Left cardiac atrium (tissue), 4 donors: ENCODE measurements at regions not wholly inside any gene's neighbourhood (a gene's known extent, or its start where the extent isn't known, plus 50 kb on each side); places are given as distances from the start of the nearest gene placed in this dataset.
A peak's percentile ranks its signal among the peaks of the same experiment; 100 is the strongest.

Experiments used
- ATAC-seq, 2 donors: fragments of 200-7000 bp; cut with Tn5 transposase; one replicate each; pipeline ENCODE4 v1.9.1; 2020; ENCODE audit warnings: mild to moderate bottlenecking in 2 of 2, moderate library complexity in 2 of 2
- DNase-seq: peaks from one replicate; pipeline ENCODE4 v3.0.0-alpha.2; 2020
- intact Hi-C, 2 donors: fragments of 100-400 bp; cut with DNase I; formaldehyde crosslinking; loops; one replicate each; pipeline versions ENCODE4 v1.14.1 to v1.15.1; 2022 to 2023
- donor health status: DM: no; HTN: yes; CAD: no.
- donor health status: DM: no; HTN: yes; CAD: no; lungs with severe emphysema.
- donor health status: DM: yes; HTN: yes; CAD: no.
- donor health status: Dilated cardiomyopathy.

DNA sequence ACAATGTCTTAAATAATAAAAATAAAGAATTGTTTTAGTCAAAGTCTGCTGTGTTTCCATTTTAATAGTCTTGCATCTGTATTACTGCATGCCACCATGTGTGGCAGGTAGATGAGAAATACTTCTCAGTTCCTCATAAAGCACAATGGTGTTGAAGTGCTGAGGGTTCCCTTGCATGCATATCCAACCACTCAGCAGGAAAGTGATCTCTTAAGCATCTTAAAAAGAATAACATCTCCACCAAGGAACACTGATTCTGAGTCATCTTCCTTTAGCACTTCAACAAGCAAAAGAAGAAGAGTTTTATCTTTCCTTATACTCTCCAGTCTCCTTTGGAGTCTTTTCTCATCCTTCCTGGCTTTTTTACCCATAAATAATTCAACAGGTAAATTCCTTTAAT lies 602.0 kb downstream of the TBL1XR1 start:
- no peak for DNase-seq
- intact Hi-C loops: no loop called here
- no peak for ATAC-seq

DNA sequence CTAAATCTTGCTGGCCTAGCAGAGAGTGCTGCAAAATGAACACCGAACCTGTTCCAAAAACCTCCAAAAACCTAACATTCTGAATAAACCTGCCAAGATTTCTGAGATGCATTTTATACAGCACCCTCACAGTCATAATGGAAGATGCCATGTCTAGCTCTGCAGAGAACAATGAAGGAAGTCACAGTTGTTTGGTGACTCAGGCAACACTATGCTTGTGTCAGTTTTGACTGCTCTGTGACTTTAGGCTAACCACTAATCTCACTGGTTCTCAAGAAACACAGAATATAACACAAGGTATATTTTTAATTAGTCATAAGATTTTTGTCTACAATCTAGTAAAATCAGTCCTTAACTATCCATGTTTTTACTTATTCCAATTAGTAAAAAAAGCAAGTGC lies 606.6 kb downstream of the TBL1XR1 start:
- intact Hi-C loops: no loop called here
- DNase-seq: no peak
- ATAC-seq: no peak

DNA sequence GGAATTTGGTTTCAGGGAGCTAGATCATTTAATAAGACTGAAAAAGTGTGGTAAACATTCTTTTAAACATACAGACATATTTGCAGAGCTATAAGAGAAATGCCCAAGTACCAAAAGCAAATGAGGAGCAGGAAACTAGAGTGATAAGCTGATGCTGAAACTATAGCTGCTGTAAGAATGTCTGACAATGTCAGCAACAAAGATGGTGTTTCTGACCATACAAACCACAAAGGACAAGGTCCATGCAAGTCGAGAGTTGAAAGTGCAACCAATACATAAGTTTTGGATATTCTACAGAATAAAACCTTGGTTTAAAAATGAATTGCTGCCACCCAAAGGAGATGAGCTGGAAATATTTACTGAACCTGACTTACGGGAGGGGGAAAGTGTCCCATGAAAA lies 610.2 kb downstream of the TBL1XR1 start:
- intact Hi-C loops: no loop called here
- ATAC-seq: no peak
- DNase-seq: no peak

DNA sequence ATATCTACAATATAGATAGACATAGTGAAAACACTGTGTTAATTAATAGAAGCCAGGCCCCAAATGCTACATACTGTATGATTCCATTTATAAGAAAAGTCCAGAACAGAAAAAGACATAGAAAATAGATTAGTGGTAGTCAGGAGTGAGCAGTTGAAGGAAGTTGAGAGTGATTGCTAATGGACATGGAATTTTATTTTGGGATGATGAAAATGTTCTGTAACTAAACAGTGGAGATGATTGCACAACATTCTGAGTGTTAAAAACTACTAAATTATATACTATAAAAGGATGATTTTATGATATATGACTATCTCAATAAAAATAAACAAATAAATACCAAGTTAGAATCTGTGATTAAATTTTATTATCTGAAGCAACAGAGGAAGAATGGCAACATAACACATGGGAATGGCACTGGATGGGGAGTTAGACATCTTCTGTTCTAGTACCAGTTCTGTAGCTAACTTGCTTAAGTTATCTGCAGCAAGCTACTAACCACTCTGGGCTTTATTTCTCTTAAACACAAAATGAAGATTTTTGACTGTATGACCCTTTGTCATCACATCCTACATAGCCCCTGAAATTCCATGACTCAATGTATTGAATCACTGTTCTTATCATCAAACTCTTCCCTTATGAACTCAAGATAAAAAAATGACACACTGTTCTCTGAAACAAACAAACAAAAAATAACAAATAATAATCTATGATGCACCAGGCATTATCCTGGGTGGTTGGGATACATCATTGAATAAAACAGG lies 612.7 kb downstream of the TBL1XR1 start:
- intact Hi-C loops: no loop called here
- DNase-seq: no peak
- ATAC-seq: peak in 1 of 2 donors; percentile 21

DNA sequence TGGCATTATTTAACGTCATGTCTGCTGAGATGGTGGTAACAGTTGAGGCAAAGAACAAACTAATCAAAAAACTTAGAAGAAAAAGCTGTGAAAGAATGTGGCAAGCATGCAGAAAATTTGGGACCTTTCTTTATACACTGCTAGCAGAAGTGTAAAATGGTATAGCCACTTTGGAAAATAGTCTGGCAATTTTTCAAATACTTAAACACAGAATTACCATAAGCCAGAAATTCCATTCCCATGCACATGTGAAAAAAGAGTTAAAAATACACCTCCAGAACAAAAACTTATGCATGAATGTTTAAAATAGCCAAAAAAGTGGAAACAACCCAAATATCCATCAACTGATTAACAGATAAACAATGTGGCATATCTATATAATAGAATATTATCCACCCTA lies 613.3 kb downstream of the TBL1XR1 start:
- ATAC-seq (no peak), DNase-seq (no peak)
- intact Hi-C loops: no loop called here

DNA sequence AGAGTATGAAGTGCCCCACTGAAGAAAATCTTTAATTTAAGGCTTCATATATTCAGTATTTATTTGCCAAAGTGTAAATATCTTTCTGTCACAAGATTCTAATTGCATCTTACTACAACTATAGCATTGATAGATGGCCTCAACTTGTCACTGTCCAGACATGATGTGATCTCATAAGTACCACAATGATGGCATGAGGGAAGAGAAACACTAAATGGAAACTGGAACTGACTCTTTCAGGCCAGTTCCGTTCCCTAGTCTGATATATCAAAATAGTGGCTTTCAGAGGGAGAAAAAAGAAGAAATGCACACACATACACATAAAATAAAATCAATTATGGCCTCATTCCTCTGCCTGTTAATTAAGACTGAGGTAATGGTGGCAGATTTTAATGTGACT lies 615.7 kb downstream of the TBL1XR1 start:
- ATAC-seq: no peak
- intact Hi-C loops: no loop called here

DNA sequence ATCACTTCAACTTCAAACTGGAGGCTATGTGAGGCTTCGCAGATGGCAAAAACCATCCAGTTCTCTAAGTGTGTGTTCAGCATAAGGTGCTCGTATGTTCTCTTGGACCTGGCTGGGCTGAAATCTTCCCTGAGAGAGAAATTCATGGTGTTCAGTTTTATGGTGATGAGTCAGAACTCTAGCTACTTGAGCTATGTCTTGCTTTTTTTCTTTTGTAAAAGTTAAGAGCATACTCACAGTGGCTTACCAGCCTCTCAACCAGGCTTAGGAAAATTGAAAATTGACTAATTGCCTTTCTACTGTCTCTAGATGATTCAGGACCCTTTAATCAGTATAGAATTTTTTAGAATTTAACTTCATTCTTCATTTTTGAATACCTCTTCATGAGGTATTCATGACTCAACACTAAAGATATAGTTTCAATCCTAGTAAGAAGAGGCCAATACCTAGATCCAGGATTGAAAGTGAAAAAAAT lies 617.5 kb downstream of the TBL1XR1 start:
- ATAC-seq (no peak), DNase-seq (no peak)
- intact Hi-C loops: no loop called here

More for the DNA sequence above, 615.7 kb downstream of the TBL1XR1 start:
- no peak for DNase-seq

DNA sequence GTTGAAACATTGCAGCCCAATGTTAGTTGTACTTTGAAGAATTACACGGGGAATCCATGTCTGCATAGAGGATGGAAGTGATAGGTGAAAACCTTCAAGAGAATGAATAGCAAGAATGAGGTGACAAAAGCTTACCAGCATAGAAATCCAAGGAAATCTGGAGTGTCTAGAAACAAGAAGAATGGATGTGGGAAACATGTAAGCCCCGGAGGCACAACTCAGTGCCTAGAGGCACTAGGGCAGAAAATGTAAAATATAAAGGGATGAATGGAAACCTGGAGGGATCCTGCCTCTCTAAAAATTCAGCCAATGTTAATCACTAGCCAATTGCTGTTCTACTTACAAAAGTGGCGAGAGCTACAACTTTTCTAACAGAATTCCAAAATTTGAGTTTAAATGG lies 619.0 kb downstream of the TBL1XR1 start:
- ATAC-seq: no peak
- DNase-seq: no peak
- intact Hi-C loops: no loop called here

DNA sequence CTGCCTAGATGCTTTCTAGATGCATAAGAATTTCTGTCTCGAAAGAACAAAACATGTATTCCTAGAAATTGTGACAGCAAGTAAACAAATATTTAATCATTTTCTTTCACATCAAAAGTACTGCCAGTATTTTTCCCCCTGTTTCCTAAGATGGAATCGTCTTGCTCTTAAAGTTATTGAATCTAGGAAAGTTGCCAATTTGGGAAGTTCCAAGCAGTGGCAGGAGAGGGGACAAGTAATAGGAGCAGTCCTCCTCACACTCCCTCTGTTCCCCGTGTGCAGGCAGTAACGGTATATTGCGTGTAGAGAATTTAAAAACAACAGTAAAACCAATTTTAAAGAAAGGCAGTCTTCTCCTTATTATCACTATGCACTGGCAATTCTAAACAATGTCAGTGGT lies 619.8 kb downstream of the TBL1XR1 start:
- intact Hi-C loops: no loop called here
- no peak for ATAC-seq

DNA sequence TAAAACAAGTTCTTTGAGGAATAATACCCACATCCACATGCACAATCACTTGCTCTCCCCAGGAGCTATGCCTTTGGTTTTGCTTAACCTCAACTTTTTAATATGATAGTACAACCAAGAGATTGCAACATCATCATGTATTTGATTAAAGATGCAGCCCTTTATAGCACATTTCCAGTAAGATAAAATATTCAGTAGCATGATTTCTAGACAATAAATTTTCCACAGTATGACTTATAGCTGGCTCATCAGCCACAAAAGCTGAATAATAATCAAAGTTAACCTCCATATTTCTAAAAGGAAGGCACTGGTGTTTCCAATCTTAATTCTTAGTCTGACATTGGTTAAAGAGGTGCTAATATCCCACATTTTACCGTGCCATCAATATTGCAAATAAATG lies 622.5 kb downstream of the TBL1XR1 start:
- intact Hi-C loops: no loop called here
- no peak for ATAC-seq

More for the DNA sequence above, 619.8 kb downstream of the TBL1XR1 start:
- no peak for DNase-seq

DNA sequence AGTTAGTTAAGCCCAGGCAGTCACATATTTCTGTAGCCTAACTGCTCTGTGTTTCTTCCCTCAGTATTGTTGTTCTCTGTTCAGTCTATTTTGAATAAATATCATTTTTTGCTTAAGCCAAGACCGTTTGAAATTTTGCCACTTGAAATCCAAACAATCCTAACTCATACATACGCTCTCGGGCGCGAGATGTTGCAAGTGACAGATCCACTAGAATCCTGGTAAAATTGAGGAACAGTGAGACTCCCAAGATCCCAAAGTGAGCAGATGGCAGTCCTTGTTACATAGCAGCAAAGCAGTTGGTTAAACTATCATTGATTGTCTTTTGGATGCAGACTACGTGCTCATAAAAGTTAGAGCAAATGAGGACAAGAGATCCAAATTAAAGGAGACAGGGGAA lies 625.4 kb downstream of the TBL1XR1 start:
- no peak for DNase-seq
- intact Hi-C loops: no loop called here
- ATAC-seq: no peak

More for the DNA sequence above, 622.5 kb downstream of the TBL1XR1 start:
- no peak for DNase-seq

DNA sequence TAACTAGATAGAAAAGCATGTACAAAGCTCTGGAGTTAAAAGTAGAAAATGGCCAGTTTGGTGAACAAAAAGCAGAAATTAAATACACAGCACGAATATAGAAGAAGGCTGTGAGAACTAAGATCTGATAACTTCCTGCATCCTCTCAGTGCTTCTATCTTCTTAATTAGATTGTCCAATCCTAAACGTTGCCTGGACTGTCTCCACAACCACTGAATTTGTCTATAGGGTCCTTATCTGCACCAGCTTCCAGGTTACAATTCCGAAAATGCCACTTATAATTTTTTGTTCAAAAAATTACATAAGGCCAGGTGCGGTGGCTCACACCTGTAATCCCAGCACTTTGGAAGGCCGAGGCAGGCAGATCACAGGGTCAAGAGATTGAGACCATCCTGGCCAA lies 626.3 kb downstream of the TBL1XR1 start:
- ATAC-seq (no peak), DNase-seq (no peak)
- intact Hi-C loops: no loop called here

DNA sequence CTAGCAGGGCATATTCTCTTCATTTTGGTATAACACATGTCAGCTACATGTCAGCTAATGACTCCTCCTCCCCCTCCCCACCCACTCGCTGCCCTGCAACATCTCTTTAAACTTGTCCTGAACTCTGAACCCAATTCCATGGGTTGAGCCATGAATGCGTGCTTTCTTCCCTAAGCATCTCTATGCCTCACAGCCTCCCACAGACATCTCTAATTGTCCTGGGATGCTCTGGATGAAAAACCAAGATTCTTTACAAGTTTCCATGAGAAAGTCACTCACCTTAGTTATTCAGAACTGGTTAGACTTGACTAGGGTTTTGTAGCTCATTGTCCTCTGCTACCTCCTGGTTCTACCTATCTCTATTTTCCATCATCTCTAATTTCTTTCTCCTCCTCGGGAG lies 629.1 kb downstream of the TBL1XR1 start:
- DNase-seq: no peak
- no peak for ATAC-seq
- intact Hi-C loops: no loop called here

DNA sequence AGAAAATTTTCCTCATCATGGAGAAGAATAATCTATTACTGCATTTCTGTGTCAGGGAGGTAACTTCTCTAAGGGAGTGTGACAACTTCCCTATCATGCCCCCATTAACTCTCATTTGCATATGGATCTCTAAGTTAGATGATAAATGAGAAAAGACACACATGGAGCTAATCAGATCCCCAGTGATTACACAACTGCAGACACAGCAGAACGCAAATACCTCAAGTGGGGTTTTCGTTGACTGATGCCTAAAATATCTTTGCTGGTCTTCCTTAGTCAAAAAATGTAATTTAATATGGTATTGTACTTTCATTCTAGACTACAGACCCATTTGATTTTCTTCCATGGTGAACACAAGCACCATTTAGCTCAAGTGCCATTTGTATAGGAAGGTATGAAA lies 630.5 kb downstream of the TBL1XR1 start:
- ATAC-seq: no peak
- intact Hi-C loops: no loop called here
- no peak for DNase-seq

DNA sequence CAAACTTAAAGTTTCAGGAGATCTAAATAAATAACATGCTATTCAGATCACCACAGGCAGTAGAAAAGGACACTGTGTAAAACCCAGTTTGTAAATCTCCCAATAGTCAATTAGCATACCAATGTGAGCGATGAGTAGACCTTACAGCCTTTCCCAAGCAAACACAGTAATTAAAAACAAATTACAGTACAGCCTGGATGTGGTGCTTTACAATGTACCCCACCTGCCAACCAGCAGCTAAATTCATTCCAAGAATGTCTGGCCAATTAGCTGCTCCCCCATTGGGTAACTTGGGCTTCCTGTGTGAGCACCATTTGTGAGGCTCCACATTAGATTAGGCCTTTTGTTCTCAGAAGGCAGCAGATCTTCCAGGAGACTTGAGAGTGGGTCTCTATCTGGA lies 635.0 kb downstream of the TBL1XR1 start:
- no peak for DNase-seq
- ATAC-seq: no peak
- intact Hi-C loops: no loop called here

DNA sequence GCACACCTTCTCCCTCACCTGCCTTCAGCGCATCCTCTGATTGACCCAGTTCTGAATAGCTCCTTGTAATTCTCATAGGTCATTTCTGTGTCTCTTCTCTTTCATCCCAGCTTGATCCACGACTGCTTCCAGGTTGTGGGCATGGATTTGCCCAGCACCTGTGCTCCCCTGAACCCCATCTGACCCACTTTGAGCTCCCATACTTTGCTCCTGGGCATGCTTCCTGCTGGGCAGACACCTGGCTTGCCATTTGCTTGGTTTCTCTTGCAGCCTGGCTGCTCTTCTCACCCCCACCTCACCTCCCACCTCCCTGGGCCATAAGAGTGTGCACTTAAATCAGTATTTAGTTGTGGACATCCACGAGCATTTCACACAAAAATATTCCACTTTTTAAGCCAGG lies 635.5 kb downstream of the TBL1XR1 start:
- intact Hi-C loops: no loop called here
- no peak for ATAC-seq
- DNase-seq: no peak

DNA sequence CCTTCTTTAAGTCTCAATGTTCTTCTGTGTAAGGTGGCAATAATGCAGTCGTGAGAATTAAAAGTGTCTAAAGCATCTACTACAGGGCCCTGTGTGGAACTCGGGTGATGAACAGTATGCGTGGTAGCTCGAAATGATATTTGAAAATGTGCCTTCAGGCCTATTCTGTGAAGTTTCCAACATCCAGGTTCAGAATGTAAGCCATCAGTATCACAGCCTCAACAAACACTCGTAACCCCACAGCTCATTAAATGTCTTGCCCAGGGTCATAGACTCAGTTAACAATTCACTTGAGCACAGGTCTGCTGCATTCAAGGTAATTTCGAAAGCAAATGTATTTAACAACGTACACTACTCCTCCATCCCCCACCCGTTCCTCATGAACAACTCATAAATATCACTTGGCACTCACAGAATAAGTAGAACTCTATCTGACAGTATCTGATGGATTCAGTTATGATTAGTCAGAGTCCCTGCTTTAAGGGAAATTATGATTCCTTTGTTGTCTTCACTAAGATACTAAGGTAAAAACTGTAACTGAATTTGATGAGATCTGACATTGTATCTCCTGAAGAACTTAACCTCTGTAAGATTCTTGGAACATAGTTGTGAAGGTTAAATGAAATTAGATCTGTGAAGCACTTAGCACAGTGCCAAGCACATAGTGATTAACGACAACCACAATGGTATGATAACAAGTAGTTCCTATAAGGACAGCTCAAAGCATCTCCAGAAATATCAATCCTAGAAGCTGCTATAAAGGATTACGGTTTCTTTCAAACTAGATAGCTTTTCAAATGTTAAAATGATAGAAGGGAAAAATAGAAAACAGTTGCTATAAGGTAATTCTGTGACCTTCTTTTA lies 642.3 kb downstream of the TBL1XR1 start:
- ATAC-seq (no peak), DNase-seq (no peak)
- intact Hi-C loops: no loop called here

DNA sequence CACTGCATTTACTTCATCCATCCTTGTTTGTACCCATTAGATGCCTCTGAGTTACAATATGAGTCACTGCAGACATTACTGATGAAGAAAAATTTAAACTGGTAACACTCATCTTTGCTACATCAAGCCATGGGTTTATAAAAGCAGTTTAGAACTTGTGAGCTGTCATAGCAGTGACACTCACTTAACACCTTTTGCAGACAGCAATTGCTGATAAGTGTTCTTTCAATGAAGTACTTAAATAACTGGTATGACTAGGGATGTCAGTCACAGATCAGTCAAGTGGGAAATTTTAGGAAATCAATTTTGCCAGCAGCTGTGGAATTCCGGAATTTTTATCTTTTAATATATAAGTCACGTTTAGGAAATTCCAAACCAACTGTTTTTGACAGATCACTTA lies 643.0 kb downstream of the TBL1XR1 start:
- intact Hi-C loops: no loop called here
- DNase-seq (no peak), ATAC-seq (peak; percentile 66 to 68)

DNA sequence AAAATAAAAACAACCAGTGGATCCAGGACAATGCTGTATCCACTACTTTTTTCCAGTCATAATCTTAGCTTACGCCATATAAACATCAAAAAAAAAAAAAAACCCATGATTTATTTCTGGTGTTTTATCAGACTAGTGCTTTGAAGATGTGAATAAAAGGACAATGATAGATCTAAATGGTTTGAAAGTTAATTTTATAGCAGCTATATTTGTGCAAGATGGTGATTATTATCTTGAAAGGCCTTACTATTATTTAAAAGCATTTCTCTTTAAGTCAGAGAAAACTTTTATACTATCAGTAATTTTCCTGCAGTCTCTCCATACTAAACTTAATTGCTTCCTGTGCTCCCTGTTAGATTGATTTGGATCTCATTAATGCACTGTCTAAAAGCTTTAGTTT lies 670.3 kb downstream of the TBL1XR1 start:
- intact Hi-C loops: no loop called here
- DNase-seq (no peak), ATAC-seq (no peak)

DNA sequence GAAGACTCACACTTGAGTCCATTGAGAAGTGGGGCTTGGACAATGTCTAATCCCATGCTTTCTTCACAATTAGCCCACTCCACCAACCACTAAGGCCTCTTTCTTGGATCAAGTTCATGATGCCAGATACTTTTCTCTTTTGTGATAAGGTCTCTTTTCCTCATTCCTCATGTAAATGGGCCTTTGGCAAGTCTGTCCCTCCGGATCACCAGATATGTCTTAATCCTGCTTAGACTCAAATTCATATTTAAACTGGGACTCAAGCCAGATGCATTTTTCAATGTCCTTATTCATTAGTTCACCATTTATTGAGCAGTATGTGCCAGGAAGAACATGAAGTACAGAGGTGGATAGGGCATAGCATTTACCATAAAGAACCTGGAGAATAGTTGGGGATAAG lies 671.1 kb downstream of the TBL1XR1 start:
- intact Hi-C loops: no loop called here
- ATAC-seq: no peak
- DNase-seq: no peak

DNA sequence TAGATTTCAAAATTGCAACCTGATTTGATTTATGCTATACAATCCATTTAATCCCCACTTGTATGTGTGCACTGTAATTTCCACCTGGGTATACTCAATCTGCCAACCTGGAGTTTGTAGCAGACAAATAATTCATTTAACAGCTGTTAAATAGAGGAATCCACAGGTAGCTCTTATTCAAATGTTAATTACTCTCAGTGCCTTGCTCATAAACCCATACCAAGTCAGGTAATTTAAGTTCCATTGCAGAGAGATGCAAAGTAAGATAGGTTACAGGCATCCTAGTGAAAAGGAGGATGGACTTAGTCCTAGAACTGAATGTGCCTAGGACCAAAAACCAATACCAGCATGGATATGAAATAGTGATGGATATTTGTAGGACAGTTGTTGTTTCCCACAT lies 674.2 kb downstream of the TBL1XR1 start:
- DNase-seq: no peak
- no peak for ATAC-seq
- intact Hi-C loops: loop anchor here in 1 of 2 donors (5.0 kb wide), 1 partner anchor 414 kb away; no protein-coding TSS in a partner anchor
